ENCODE measurements at regions not wholly inside any gene's neighbourhood (a gene's known extent, or its start where the extent isn't known, plus 50 kb on each side); places are given as distances from the start of the nearest gene placed in this dataset.
A peak's percentile ranks its signal among the peaks of the same experiment; 100 is the strongest.
"Not testable (repeated sequence)": the region's sequence is repeated elsewhere in the genome, so short reads cannot be mapped to it uniquely, and the experiment has no call there.

GRCh38 chr10:33473688-33474087 is 139.2 kb upstream of the NRP1 start:
- no peak for DNase-seq (ENCODE audit: low read depth)

- DNase-seq (ENCODE audit: low read depth) = not testable (repeated sequence)
Observed at GRCh38 chr10:33468006-33468405, 133.5 kb upstream of the NRP1 start.

- DNase-seq (ENCODE audit: low read depth) = no peak
Observed at GRCh38 chr10:33465747-33466146, 131.3 kb upstream of the NRP1 start.

- no peak for DNase-seq (ENCODE audit: low read depth)
Observed at GRCh38 chr10:33463011-33463410, 128.5 kb upstream of the NRP1 start.

GRCh38 chr10:33461295-33461640 is 126.8 kb upstream of the NRP1 start:
- no peak for DNase-seq (ENCODE audit: low read depth)

GRCh38 chr10:33460505-33461294 is 126.2 kb upstream of the NRP1 start:
- peak; percentile 32 for DNase-seq (ENCODE audit: low read depth)

- no peak for DNase-seq (ENCODE audit: low read depth)
Observed at GRCh38 chr10:33459602-33460001, 125.1 kb upstream of the NRP1 start.

- DNase-seq (ENCODE audit: low read depth) = no peak
Observed at GRCh38 chr10:33455029-33455428, 120.6 kb upstream of the NRP1 start.

- no peak for DNase-seq (ENCODE audit: low read depth)
Observed at GRCh38 chr10:33454554-33454953, 120.1 kb upstream of the NRP1 start.

- peak; percentile 40 for DNase-seq (ENCODE audit: low read depth)
Observed at GRCh38 chr10:33453081-33454025, 118.9 kb upstream of the NRP1 start.

GRCh38 chr10:33448421-33449140 is 114.1 kb upstream of the NRP1 start:
- no peak for DNase-seq (ENCODE audit: low read depth)

- no peak for DNase-seq (ENCODE audit: low read depth)
Observed at GRCh38 chr10:33441561-33441960, 107.1 kb upstream of the NRP1 start.

GRCh38 chr10:33434933-33435332 is 100.5 kb upstream of the NRP1 start:
- no peak for DNase-seq (ENCODE audit: low read depth)

- DNase-seq (ENCODE audit: low read depth) = no peak
Observed at GRCh38 chr10:33428682-33429081, 94.2 kb upstream of the NRP1 start.

- no peak for DNase-seq (ENCODE audit: low read depth)
Observed at GRCh38 chr10:33423154-33423529, 88.7 kb upstream of the NRP1 start.

- no peak for DNase-seq (ENCODE audit: low read depth)
Observed at GRCh38 chr10:33422471-33423153, 88.1 kb upstream of the NRP1 start.

- DNase-seq (ENCODE audit: low read depth) = peak; percentile 85
Observed at GRCh38 chr10:33421789-33422462, 87.5 kb upstream of the NRP1 start.

GRCh38 chr10:33419311-33419710 is 84.8 kb upstream of the NRP1 start:
- DNase-seq (ENCODE audit: low read depth) = no peak

GRCh38 chr10:33418301-33418700 is 83.8 kb upstream of the NRP1 start:
- no peak for DNase-seq (ENCODE audit: low read depth)

GRCh38 chr10:33416691-33417090 is 82.2 kb upstream of the NRP1 start:
- no peak for DNase-seq (ENCODE audit: low read depth)

GRCh38 chr10:33416209-33416608 is 81.7 kb upstream of the NRP1 start:
- DNase-seq (ENCODE audit: low read depth) = no peak

All from stromal cell of bone marrow (primary cell).